Liver (tissue), 3 donors: ENCODE measurements at regions not wholly inside any gene's neighbourhood (a gene's known extent, or its start where the extent isn't known, plus 50 kb on each side); places are given as distances from the start of the nearest gene placed in this dataset.

Source experiments
- FOXA1 ChIP-seq: IDR thresholded peaks from 2 replicates; pipeline ENCODE4 v1.6.1; 2016; ENCODE audit warnings: antibody characterized with exemption
- RAD21 ChIP-seq, 2 donors: IDR thresholded peaks; 2 replicates each; pipeline ENCODE4 v1.6.1; 2016; ENCODE audit warnings: antibody characterized with exemption in 2 of 2, mild to moderate bottlenecking in 2 of 2
- RXRA ChIP-seq, 2 donors: IDR thresholded peaks; 2 replicates each; pipeline ENCODE4 v1.6.1; 2017 to 2018; ENCODE audit warnings: antibody characterized with exemption in 2 of 2, mild to moderate bottlenecking in 1 of 2
- TAF1 ChIP-seq: conservative IDR thresholded peaks from 2 replicates; pipeline ENCODE4 v1.6.1; 2016; ENCODE audit warnings: antibody characterized with exemption, mild to moderate bottlenecking
- TF ChIP-seq, protein P1 (sequence below): fragments of 150-350 bp; IDR thresholded peaks from 2 replicates; pipeline ENCODE4 v1.5.1; 2017; ENCODE audit warnings: improper control_type of control experiment, low read depth, low read length; ENCODE audit not compliant: missing input control
- TF ChIP-seq, protein P2 (sequence below): IDR thresholded peaks from 2 replicates; pipeline ENCODE4 v1.6.1; 2016; ENCODE audit warnings: antibody characterized with exemption, mild to moderate bottlenecking
- TF ChIP-seq, protein P3 (sequence below): IDR thresholded peaks from 2 replicates; pipeline ENCODE4 v1.6.1; 2016; ENCODE audit warnings: antibody characterized with exemption
- donor health status: healthy.
- donor health status: healthy.

DNA sequence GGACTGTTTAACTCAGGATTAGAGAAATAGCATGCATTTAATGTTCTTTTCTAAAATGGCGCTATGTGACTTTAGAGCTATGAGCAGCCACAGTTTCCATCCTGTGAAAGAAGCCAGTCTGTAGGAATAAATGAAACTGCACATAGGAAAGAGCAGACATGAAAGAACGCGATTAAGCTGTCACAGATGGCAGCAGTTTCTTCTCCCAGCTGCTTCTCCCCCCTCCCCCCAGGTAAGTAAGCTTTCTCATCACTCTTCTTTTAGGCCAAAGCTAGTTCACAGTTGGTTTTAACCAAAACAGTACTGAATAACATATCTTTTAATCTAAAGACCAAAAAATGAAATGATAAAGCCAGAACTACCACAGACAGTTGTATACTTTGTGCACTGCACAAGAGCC is 266.4 kb downstream of the KCNA4 start:
- no peak for TF ChIP-seq FOXA1
- TF ChIP-seq, protein P1, sequence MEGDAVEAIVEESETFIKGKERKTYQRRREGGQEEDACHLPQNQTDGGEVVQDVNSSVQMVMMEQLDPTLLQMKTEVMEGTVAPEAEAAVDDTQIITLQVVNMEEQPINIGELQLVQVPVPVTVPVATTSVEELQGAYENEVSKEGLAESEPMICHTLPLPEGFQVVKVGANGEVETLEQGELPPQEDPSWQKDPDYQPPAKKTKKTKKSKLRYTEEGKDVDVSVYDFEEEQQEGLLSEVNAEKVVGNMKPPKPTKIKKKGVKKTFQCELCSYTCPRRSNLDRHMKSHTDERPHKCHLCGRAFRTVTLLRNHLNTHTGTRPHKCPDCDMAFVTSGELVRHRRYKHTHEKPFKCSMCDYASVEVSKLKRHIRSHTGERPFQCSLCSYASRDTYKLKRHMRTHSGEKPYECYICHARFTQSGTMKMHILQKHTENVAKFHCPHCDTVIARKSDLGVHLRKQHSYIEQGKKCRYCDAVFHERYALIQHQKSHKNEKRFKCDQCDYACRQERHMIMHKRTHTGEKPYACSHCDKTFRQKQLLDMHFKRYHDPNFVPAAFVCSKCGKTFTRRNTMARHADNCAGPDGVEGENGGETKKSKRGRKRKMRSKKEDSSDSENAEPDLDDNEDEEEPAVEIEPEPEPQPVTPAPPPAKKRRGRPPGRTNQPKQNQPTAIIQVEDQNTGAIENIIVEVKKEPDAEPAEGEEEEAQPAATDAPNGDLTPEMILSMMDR = no peak
- TF ChIP-seq, protein P2, sequence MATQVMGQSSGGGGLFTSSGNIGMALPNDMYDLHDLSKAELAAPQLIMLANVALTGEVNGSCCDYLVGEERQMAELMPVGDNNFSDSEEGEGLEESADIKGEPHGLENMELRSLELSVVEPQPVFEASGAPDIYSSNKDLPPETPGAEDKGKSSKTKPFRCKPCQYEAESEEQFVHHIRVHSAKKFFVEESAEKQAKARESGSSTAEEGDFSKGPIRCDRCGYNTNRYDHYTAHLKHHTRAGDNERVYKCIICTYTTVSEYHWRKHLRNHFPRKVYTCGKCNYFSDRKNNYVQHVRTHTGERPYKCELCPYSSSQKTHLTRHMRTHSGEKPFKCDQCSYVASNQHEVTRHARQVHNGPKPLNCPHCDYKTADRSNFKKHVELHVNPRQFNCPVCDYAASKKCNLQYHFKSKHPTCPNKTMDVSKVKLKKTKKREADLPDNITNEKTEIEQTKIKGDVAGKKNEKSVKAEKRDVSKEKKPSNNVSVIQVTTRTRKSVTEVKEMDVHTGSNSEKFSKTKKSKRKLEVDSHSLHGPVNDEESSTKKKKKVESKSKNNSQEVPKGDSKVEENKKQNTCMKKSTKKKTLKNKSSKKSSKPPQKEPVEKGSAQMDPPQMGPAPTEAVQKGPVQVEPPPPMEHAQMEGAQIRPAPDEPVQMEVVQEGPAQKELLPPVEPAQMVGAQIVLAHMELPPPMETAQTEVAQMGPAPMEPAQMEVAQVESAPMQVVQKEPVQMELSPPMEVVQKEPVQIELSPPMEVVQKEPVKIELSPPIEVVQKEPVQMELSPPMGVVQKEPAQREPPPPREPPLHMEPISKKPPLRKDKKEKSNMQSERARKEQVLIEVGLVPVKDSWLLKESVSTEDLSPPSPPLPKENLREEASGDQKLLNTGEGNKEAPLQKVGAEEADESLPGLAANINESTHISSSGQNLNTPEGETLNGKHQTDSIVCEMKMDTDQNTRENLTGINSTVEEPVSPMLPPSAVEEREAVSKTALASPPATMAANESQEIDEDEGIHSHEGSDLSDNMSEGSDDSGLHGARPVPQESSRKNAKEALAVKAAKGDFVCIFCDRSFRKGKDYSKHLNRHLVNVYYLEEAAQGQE = no peak
- TF ChIP-seq, protein P3, sequence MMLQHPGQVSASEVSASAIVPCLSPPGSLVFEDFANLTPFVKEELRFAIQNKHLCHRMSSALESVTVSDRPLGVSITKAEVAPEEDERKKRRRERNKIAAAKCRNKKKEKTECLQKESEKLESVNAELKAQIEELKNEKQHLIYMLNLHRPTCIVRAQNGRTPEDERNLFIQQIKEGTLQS = no peak
- no peak for TF ChIP-seq TAF1
- TF ChIP-seq RXRA (IDR thresholded peaks at IDR 0.05) = no peak
- TF ChIP-seq RAD21 (IDR thresholded peaks at IDR 0.05) = no peak
